NCI-H1092 treated with DMSO at 0.1 percent for 48 hours (cell line): ENCODE measurements at regions not wholly inside any gene's neighbourhood (a gene's known extent, or its start where the extent isn't known, plus 50 kb on each side); places are given as distances from the start of the nearest gene placed in this dataset.

ENCODE experiments used
- DNase-seq: peaks from one replicate; lab custom pipeline; 2025; lab: John Stamatoyannopoulos, UW

DNA sequence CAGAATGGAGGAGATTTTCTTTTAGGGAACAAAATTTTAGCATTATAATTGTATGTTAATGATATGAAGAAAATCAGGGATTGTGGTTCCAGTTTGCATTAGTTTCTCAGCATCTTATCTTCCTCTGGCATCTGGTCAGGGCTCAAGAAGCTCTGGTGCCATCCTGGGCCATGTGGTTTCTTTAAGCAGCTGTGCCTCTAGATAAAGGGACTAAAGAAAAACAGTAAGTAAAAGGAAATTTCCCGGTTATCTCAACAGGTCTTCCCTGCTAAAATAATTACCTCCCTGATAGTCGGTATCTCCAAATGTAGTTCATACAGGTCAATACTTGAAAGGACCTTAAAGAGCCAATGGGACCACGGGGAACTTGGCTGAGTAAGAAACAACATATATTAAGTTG, 375.1 kb upstream of the RBMS3 start:
- no peak for DNase-seq

GRCh38 chr3:28906561-28907310, 374.1 kb upstream of the RBMS3 start:
- no peak for DNase-seq

- no peak for DNase-seq
These were observed 373.3 kb upstream of the RBMS3 start for GRCh38 chr3:28907616-28908015.

GRCh38 chr3:28912120-28912885, 368.6 kb upstream of the RBMS3 start:
- DNase-seq: no peak

- peak; percentile 5 for DNase-seq
These were observed 364.9 kb upstream of the RBMS3 start for GRCh38 chr3:28915741-28916500.

DNA sequence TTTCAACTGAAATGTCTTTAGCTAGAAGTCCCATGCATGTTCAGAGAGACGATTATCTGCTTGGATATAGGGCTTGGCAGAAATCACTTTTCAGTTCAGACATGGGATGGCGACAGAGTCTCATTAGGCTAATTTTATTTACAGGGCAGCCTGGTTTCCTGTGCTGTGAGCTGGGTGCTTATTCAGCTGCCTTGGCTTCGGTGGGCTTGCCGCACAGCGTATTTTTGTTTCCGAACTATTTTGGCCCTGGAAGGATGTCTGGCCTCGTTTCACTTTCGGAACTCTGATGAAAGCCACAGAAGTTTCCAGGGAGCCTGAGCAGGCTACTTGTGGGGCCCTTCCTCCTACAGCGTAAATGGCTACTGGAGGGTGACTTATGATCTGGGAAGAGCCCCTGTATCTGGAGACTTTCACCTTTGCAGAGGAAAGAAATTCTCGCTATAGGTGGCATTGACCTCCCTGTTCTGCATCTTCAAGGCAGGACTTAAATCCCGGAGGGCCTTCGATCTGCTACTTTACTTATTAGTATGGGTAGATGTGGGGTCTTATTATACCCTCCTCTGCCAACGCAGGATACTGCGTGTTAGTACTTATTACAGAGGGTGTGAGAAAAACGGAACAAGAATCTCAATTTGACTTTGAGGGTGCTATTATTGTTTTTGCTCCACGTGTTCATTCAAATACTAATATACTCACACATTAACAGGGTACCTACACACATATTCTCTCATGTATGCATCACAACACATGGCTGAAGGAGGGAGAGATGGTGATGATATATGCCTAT, 364.0 kb upstream of the RBMS3 start:
- DNase-seq: peak; percentile 34

- no peak for DNase-seq
These were observed 362.9 kb upstream of the RBMS3 start for GRCh38 chr3:28917895-28918475.

GRCh38 chr3:28922376-28922775, 358.5 kb upstream of the RBMS3 start:
- no peak for DNase-seq

DNA sequence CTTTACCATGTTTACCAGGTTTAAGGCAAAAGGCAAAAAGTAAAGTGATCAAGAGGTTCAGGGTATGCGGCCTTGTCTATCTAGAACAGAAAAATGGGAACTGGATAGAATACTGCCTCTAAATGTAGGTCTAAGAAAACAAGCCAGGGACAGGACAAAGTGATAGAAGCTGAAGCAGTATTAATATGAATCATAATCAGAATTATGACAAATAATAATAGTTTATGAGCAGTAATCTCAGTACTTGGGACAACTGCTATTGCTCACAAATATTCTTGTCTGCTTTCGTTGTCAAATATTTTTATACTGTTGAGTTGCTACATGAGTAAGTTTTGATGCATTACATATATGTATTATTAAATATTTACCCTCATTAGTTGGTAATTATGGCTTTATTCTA, 356.9 kb upstream of the RBMS3 start:
- no peak for DNase-seq

DNA sequence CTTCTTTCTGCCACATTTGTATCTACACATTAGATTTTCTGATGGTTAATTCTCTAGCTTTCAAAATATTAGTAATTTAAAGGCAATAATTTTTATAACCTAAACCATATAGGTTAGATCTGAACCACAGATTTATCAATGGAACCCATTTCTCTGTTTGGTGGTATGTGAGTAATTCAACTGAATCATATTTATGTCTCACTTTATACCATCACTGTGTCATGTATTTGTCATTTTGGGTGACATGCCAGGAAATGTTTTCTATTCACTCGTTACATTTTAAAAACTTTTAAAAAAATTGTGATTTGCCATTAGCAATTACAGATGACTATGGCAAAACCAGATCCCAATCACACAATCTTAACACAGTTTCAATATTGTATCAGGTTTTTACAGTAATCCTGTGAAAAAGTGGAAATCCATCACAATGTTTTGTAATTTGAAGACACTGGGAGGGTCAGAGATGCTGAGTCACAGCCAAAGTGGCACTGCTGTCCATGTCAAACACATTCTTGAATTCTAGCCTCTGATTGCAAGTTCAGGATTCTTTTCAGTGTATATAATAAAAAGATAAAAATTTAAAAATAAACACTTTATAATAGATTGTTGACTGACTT, 356.0 kb upstream of the RBMS3 start:
- DNase-seq: no peak

GRCh38 chr3:28933337-28933736, 347.5 kb upstream of the RBMS3 start:
- no peak for DNase-seq

DNA sequence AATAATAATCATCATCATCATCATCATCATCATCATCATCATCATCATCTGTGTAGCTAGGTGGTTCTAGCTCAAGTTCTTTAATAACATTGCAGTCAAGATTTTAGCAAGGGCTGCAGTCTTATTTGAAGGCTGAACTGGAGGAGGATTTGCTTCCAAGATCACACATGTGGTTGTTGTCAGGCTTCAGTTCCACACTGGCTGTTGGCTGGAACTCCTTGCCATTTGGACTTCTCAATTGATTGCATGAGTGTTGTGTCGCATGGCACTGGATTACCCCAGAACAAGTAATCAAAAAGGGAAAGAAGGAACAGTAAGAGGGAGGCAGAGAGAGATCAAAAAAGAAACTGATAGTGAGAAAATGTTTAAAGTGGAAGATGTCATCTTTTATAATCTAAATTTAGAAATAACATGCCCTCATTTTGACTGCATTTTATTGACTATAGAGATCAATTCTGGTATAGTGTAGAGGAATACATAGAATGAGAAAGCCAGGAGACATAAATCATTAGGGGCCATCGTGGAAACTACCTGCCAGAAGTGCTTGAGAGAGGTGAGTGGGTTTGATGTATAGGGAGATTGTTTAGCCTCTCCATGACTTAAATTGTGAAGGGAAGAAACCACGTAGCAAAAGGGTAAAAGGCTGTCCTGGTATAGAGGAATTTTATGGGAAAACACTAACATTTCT, 346.6 kb upstream of the RBMS3 start:
- DNase-seq: no peak

DNA sequence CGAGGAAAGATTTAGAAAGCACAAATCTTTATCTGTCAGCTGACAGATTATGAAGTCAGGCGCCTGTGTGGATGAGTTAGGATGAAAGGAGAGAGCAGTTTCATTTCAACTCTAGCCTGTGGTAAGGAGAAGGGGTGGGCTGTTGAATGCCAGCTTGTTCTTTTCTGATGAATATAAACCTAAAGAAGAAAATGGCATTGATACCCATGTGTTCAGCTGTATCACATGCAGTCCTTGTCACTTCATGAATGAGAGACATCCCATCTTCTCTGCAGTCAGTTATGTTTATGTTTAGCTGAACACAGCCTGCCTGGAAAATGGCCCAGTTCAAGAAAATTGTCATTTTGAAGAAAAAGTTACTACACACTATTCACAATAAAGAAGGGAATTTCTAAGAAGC, 345.7 kb upstream of the RBMS3 start:
- DNase-seq: no peak

- no peak for DNase-seq
These were observed 344.7 kb upstream of the RBMS3 start for GRCh38 chr3:28936154-28936553.

GRCh38 chr3:28940530-28940929, 340.3 kb upstream of the RBMS3 start:
- no peak for DNase-seq

- DNase-seq: no peak
These were observed 339.9 kb upstream of the RBMS3 start for GRCh38 chr3:28940994-28941393.

DNA sequence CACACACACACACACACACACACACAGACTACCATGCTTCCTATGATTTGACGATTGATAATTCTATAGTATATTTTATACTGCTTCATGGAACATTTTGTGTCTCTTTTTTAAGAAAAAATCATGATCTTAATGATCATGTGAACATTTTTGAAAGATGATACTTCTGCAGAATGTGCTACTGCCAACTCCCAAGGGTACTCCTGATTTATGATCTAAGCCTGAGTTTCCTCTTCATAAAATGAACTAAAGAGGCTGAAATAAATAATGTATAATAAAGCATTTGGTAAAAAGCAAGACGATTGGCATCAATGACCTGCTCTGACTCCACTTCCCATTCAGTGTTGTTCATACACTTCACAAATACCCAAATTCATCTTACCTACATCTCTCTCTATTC, 333.8 kb upstream of the RBMS3 start:
- DNase-seq: no peak

DNA sequence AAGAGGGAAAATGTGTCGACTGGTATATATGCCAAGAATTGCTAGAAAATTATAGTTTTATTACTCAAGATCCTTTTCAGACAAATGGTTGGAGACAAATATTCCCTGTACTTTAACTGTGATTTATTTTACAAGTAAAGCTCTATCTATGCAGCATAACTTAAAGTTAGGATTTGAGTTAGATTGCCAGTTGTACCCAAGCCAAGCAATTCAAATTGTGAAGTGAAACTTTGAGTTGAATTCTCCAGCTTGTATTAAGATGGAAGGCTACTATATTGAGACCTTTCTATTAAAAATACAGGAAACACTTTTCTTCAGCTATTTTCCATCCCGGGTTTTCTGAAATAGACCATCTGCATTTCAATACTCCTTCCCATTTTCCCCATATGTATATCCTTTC, 333.1 kb upstream of the RBMS3 start:
- DNase-seq: no peak

- DNase-seq: no peak
These were observed 332.2 kb upstream of the RBMS3 start for GRCh38 chr3:28948685-28949084.

GRCh38 chr3:28949580-28949979, 331.3 kb upstream of the RBMS3 start:
- DNase-seq: no peak

- DNase-seq: no peak
These were observed 330.3 kb upstream of the RBMS3 start for GRCh38 chr3:28950614-28951013.
